H54 (cell line): ENCODE measurements at regions not wholly inside any gene's neighbourhood (a gene's known extent, or its start where the extent isn't known, plus 50 kb on each side); places are given as distances from the start of the nearest gene placed in this dataset.
A peak's percentile ranks its signal among the peaks of the same experiment; 100 is the strongest.

Experiments
- DNase-seq: peaks from one replicate; pipeline ENCODE4 v3.0.0; 2011; ENCODE audit warnings: low spot score, mixed read lengths; ENCODE audit not compliant: insufficient read length
- FAIRE-seq: peaks from 3 replicates; lab custom pipeline; 2011; peaks lifted over from hg19 to GRCh38; lab: Jason Lieb, UNC
- POLR2A ChIP-seq: IDR thresholded peaks from 2 replicates; pipeline ENCODE4 v1.6.1; 2011; ENCODE audit warnings: low read depth, mild to moderate bottlenecking, low read length

DNA sequence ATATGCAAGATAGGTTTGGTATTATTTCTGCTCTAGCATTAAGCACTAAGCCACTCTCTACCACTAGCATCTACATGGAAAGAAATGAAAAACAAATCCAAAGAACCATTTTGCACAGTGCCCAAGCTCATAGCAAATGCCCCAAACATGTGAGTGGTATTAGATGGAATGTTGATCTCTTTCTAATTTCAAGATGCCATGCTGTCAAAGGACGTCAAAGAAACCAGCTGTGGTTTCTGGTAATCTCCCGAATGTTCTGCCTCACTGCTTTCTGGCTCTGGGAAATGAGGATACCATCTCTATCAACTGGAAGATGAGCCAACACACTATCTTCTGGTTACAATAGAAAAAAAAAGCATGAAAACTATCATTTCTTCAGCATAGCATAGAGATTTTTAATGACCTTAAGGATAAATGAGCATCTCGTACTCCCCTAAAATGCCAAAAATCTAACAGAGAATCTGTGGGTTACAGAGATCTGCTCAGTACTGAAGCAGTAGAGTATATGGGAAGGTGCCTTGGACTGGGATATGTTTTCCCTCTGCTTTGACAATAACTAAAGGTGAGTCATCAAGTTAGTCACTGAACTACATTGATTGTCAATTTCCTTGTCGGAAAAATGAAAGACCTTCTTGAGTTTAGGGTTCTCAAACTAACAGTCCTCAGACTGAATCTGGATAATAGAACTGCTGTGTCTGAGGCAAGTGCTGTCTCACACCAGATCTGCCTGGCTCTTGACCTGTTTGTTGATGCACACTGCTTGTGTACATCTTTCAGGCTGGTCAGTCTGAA, 244.8 kb upstream of the NCKAP5 start:
- FAIRE-seq (peak; percentile 83), DNase-seq (peak; percentile 20)
- no peak for TF ChIP-seq POLR2A

- DNase-seq, result no peak
- TF ChIP-seq POLR2A, result no peak
- FAIRE-seq, result no peak
Observed at GRCh38 chr2:133814890-133815289, 246.6 kb upstream of the NCKAP5 start.

GRCh38 chr2:133816037-133816436, 247.8 kb upstream of the NCKAP5 start:
- no peak for TF ChIP-seq POLR2A
- FAIRE-seq (no peak), DNase-seq (no peak)

- DNase-seq, result peak; percentile 30
- TF ChIP-seq POLR2A, result no peak
- FAIRE-seq, result peak; percentile 93
Observed at GRCh38 chr2:133817680-133818566, 249.7 kb upstream of the NCKAP5 start.

GRCh38 chr2:133818661-133819060, 250.4 kb upstream of the NCKAP5 start:
- FAIRE-seq, result no peak
- DNase-seq, result no peak
- no peak for TF ChIP-seq POLR2A

GRCh38 chr2:133819906-133820305, 251.6 kb upstream of the NCKAP5 start:
- TF ChIP-seq POLR2A, result no peak
- DNase-seq (no peak), FAIRE-seq (no peak)

DNA sequence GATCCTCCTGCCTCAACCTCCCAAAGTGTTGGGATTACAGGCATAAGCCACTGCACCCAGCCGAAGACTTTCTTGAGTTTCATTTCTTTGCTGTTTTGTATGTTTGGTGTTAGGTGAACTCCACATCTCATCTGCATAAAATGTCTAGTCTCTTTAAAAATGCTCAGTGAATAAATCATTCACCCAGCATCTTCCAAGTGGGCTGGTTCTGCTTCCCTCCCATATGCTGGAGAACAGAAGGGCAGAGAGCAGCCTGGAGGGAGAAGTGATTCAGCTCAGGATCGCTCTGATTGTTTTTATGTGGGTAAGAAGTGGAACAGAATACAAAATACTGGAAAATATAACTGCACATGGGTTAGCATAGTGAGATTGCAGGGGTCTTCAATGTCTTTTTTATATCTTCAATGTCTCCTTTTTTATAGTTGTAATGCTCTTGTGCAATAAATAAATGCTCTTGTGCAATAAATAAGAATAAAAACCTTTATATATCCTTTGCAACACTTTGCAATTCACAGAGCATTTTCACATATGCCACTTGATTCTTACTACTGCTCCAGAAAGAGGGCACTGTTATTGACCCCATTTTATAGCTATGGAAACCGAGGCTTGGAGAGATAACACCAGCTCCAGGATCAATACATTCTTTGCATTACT, 253.0 kb upstream of the NCKAP5 start:
- no peak for FAIRE-seq
- no peak for DNase-seq
- no peak for TF ChIP-seq POLR2A

GRCh38 chr2:133822517-133823225, 254.4 kb upstream of the NCKAP5 start:
- no peak for FAIRE-seq
- DNase-seq, result no peak
- TF ChIP-seq POLR2A, result no peak

- TF ChIP-seq POLR2A, result no peak
Observed at GRCh38 chr2:133823226-133823550, 254.9 kb upstream of the NCKAP5 start.

DNA sequence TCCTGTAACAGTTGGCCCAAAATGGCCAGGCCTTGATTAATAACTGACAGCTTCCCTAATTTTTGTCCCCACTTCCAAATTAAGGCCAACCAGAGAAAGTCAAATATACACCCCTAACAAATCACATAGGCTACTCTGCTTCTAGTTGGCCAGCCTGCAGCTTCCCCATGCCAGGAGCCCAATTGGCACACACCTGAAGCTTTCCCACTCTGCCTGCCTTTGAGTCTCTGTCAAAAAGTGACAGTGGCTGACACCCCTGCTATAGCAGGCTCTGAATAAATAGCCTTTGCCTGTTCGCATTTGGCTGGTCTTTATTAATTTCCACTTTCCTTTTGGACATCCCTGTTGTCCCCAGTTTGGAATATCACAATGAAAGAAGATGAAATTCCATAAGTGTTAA, 256.6 kb upstream of the NCKAP5 start:
- FAIRE-seq, result no peak
- no peak for TF ChIP-seq POLR2A
- DNase-seq, result no peak

More at GRCh38 chr2:133823226-133823550, 254.9 kb upstream of the NCKAP5 start:
- DNase-seq (no peak), FAIRE-seq (no peak)

- FAIRE-seq (no peak), DNase-seq (no peak)
- no peak for TF ChIP-seq POLR2A
Observed at GRCh38 chr2:133825778-133826177, 257.5 kb upstream of the NCKAP5 start.

DNA sequence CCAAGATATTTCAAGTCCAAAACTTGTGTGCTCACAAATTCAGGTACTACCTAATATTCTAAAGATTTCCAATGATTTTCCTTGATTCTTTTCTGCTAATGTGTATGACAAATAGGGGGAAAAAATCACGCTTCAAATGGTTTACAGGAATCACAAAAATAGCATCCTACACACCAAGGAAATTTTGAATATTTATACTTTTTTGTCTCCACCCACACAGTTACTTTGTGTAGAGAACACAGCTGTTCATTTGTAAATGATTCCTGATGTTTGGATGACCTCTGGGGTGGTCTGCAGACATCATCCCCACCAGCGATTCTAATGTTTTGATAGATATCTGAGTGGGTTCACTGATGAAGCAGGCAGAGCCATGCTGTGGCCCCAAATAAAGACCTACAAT, 260.6 kb upstream of the NCKAP5 start:
- DNase-seq (no peak), FAIRE-seq (no peak)
- TF ChIP-seq POLR2A, result no peak

DNA sequence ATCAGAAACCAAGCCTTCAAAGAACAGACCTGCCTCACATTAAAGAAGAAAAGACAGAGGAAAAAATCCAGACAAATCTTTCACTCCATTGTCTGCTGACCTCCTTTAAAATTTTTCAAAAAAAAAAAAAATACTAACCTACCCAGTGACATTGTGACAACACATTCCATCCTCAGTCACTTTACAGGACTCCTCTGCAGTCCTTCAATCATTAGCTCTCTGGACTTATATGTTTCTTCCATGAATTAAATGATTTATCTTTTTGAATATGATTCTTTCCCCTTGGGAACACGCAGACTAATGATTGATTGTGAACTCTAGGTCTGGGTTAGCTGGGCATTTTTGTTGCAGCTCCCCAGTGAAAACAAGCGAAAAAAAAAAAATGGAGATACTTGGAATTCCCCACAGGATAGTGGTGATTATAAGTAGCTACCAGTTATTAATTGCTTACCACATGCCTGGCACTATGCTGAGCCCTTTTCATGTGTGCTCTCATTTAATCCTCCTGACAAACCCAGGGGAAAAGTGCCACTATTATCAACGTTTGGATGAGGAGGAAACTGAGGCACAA, 261.3 kb upstream of the NCKAP5 start:
- TF ChIP-seq POLR2A, result no peak
- DNase-seq (no peak), FAIRE-seq (no peak)
